Pancreas (tissue), 10 donors: ENCODE measurements at regions not wholly inside any gene's neighbourhood (a gene's known extent, or its start where the extent isn't known, plus 50 kb on each side); places are given as distances from the start of the nearest gene placed in this dataset.

Source experiments
- ATAC-seq, 4 donors: fragments of 200-7000 bp; cut with Tn5 transposase; one replicate each; pipeline versions ENCODE4 v1.8.0 to v1.9.1; 2020; ENCODE audit warnings: mild to moderate bottlenecking in 4 of 4, moderate library complexity in 4 of 4
- DNase-seq, 6 donors: peaks; one replicate each; pipeline ENCODE4 v3.0.0-alpha.2; 2020
- FAIRE-seq: peaks from 2 replicates; lab custom pipeline; 2012; peaks lifted over from hg19 to GRCh38; lab: Jason Lieb, UNC
- H3K27ac ChIP-seq, 4 donors: fragments of 200-600 bp; sonication (generic); 1 replicate in 3 of 4; 2 replicates in 1 of 4; pipeline versions ENCODE4 v1.5.0 to v1.8.0; 2020
- H3K27me3 ChIP-seq, 4 donors: fragments of 200-600 bp; one replicate each; pipeline ENCODE4 v1.8.0; 2021
- H3K36me3 ChIP-seq, 3 donors: fragments of 200-600 bp; sonication (generic) in 1 of 3; one replicate each; pipeline versions ENCODE4 v1.5.0 to v1.8.0; 2020 to 2021
- H3K4me1 ChIP-seq, 3 donors: fragments of 200-600 bp; one replicate each; pipeline ENCODE4 v1.8.0; 2021
- H3K4me3 ChIP-seq, 4 donors: fragments of 200-600 bp; sonication (generic) in 2 of 4; one replicate each; pipeline versions ENCODE4 v1.5.0 to v1.8.0; 2020 to 2021
- H3K9me3 ChIP-seq, 4 donors: fragments of 200-600 bp; one replicate each; pipeline ENCODE4 v1.8.0; 2021
- WGBS, 2 donors: extraction: QIAGEN DNeasy Blood & Tissue Kit; methylation state at CpG; one replicate each; pipeline ENCODE4 v1.1.7; 2013; 5-methylcytosine and 5-hydroxymethylcytosine counted together
- intact Hi-C, 3 donors: fragments of 100-400 bp; cut with DNase I; formaldehyde crosslinking; loops; one replicate each; pipeline versions ENCODE4 v1.11.1 to v1.14.2; 2022
- TF ChIP-seq, protein P1 (sequence below), 4 donors: fragments of 200-600 bp; sonication (generic) in 3 of 4; IDR thresholded peaks; one replicate each; pipeline versions ENCODE4 v1.5.0 to v1.8.0; 2021; ENCODE audit warnings: antibody characterized with exemption in 4 of 4
- donor health status: healthy with polysubstance abuse.
- donor health status: DM: no; HTN: no; CAD: no; lungs with moderate emphysema.
- donor health status: DM: no; HTN: no; CAD: no.
- donor health status: control.
- donor health status: control.
- donor health status: Bipolar disorder and iron deficiency.
- donor health status: DM: yes; HTN: yes; CAD: no.
- donor health status: DM: no; HTN: no; CAD: no.
- donor health status: DM: no; HTN: no; CAD: no.
- donor health status: DM: yes; HTN: yes; CAD: no.

DNA sequence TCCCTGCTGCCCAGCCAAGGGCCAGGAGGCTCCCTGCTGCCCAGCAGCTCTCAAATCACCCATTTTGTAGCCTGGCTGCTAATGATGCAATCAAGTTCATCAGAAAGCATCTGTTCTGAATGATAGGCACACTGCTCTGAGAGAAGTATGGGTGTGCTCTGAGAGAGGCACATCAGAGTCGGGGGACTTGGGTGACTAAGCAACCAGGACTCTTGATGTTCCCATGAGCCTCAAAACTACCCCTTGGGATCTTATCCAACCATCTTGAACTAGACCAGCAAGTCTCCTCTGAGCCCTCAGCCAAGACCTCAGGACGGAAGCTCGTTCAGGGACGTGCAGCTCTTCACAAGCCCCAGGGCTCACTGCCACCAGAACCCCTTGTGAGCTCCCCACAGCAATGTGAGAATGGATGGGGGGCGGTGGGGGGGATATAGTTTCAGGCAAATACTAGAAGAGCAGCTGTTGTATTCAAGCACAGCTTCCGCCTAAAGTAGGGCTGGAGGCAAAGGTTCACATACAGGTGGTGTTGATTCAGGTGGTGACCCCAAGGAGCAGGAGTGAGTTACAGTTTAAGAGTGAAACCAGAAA is 52.2 kb upstream of the HES1 start:
- DNase-seq: no peak
- 89 to 91% methylated on average over 6 of the region's 6 CpGs for WGBS, 2 donors
- no peak for ATAC-seq
- Histone ChIP-seq H3K4me3 (no peak overlapping the region), H3K4me1 (no peaks in the 10 kb centered on the region), H3K27me3 (no peaks in the 10 kb centered on the region), H3K9me3 (no peaks in the 10 kb centered on the region), H3K27ac (no peak overlapping the region), H3K36me3 (no peaks in the 10 kb centered on the region)
- intact Hi-C loops: no loop called here
- TF ChIP-seq, protein P1, sequence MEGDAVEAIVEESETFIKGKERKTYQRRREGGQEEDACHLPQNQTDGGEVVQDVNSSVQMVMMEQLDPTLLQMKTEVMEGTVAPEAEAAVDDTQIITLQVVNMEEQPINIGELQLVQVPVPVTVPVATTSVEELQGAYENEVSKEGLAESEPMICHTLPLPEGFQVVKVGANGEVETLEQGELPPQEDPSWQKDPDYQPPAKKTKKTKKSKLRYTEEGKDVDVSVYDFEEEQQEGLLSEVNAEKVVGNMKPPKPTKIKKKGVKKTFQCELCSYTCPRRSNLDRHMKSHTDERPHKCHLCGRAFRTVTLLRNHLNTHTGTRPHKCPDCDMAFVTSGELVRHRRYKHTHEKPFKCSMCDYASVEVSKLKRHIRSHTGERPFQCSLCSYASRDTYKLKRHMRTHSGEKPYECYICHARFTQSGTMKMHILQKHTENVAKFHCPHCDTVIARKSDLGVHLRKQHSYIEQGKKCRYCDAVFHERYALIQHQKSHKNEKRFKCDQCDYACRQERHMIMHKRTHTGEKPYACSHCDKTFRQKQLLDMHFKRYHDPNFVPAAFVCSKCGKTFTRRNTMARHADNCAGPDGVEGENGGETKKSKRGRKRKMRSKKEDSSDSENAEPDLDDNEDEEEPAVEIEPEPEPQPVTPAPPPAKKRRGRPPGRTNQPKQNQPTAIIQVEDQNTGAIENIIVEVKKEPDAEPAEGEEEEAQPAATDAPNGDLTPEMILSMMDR (IDR thresholded peaks at IDR 0.05): no peak
- FAIRE-seq: no peak

DNA sequence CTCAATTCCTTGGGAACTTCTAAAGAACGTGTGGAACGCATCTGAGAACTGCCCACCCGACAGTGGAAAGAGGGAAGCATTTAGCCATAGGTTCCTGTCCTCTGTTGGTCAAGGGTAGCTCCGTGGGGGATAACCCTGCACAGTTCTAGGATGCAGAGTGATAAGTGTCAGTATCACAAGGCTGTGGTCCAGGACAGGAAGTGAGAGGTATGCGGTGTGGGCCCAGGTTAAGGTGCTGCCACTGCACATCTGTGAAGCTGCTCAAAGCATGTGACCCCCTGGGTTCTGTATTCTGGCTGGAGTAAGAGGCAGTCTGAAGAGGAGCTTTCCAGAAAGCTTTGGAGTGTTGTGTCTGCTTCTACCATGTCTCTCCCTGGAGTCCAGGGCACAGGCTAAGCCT is 51.7 kb upstream of the HES1 start:
- intact Hi-C loops: no loop called here
- FAIRE-seq (no peak), DNase-seq (no peak), ATAC-seq (no peak)
- Histone ChIP-seq H3K27ac (no peak overlapping the region), H3K27me3 (no peaks in the 10 kb centered on the region), H3K36me3 (no peaks in the 10 kb centered on the region), H3K4me1 (no peaks in the 10 kb centered on the region), H3K4me3 (no peak overlapping the region), H3K9me3 (no peaks in the 10 kb centered on the region)
- TF ChIP-seq, protein P1 (IDR thresholded peaks at IDR 0.05): no peak
- 88 to 89% methylated on average over 5 of the region's 5 CpGs for WGBS, 2 donors
